ENCODE measurements at regions not wholly inside any gene's neighbourhood (a gene's known extent, or its start where the extent isn't known, plus 50 kb on each side); places are given as distances from the start of the nearest gene placed in this dataset.

DNA sequence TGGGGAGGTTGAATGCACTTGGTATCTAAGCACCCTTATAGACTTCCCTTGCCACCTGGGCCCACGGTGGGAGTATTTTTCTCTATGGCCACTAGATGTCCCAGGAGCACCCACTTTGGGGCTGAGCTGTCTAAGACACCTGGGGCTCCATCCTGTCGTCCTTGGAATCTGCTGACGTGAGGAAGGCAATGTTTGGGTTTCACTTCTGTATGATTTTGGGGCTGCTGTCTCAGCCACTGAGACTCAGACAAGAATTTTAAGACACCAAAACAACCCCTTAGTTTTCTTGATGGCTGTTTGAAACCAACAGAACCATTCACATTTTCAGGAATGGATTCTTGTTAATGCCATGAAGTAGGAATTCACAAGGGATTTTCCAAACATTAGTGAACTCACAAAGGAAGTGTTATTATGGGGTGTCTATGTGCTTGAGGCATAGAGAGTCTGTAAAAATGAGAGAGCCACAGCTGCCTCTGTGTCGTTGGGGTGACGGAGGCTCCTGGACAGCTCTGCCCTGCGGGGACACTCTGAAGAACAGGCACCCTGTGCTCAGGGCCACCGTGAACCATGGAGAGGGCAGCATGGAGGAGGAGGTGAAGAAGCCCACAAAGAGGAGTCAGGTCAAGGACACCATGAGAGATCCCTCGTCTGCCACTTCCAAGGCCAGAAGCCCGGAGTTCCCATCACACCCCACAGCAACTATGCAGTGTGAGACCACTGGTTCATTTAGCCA lies 106.8 kb upstream of the SPATA13 start:
- Histone ChIP-seq H3K27me3 (ENCODE audit: control insufficient read depth in 3 of 3, insufficient read depth in 3 of 3, low read length in 2 of 3) (no peaks in the 10 kb centered on the region), H3K27ac (ENCODE audit: low read depth in 1 of 2, low read length in 1 of 2) (peak overlapping the region in 1 of 2 donors; percentile 76), H3K9me3 (ENCODE audit: control insufficient read depth in 4 of 4, insufficient read depth in 3 of 4, low read length in 3 of 4) (no peaks in the 10 kb centered on the region), H3K36me3 (ENCODE audit: control insufficient read depth in 4 of 4, insufficient read depth in 4 of 4, low read length in 4 of 4) (no peaks in the 10 kb centered on the region), H3K4me1 (ENCODE audit: control insufficient read depth in 5 of 5, insufficient read depth in 5 of 5, low read length in 5 of 5) (peaks cover 0 to 23% (median 12%) of the 10 kb centered on the region in 5 donors), H3K9ac (ENCODE audit: insufficient read depth in 1 of 2, low read length in 2 of 2) (no peak overlapping the region), H3K4me3 (no peak overlapping the region)
- peak; percentile 55 to 75 (median 68) for DNase-seq
- WGBS, 2 donors: 54 to 56% methylated on average over 9 of the region's 9 CpGs
- peak; percentile 65 for ATAC-seq (ENCODE audit: insufficient read depth, low FRiP score)
- TF ChIP-seq, protein P1, sequence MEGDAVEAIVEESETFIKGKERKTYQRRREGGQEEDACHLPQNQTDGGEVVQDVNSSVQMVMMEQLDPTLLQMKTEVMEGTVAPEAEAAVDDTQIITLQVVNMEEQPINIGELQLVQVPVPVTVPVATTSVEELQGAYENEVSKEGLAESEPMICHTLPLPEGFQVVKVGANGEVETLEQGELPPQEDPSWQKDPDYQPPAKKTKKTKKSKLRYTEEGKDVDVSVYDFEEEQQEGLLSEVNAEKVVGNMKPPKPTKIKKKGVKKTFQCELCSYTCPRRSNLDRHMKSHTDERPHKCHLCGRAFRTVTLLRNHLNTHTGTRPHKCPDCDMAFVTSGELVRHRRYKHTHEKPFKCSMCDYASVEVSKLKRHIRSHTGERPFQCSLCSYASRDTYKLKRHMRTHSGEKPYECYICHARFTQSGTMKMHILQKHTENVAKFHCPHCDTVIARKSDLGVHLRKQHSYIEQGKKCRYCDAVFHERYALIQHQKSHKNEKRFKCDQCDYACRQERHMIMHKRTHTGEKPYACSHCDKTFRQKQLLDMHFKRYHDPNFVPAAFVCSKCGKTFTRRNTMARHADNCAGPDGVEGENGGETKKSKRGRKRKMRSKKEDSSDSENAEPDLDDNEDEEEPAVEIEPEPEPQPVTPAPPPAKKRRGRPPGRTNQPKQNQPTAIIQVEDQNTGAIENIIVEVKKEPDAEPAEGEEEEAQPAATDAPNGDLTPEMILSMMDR (IDR thresholded peaks at IDR 0.05; ENCODE audit: control extremely low read depth, extremely low read depth): peak; percentile 40

DNA sequence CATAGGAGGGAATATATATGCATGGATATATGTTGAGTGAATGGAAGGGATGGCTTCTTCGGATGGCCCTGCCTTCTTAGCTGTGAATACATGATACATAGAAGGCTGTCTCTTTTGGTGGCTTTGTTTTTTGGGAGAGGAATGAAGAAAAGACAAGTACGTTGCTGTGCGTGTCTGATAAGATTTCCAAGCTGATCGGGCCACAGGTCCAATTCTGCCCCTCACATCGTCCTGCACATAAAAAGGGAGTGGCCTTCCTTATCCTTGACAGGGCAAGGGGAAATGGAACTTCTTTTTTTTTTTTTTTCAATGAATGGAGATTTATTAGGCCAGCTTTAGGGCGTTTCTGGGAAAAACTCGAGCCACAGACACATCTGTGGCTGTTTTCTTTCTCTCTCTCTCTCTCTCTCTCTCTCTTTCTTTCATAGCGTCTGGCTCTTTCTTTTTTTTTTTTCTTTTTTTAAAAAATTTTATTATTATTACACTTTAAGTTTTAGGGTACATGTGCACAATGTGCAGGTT lies 103.8 kb upstream of the SPATA13 start:
- H3K27ac ChIP-seq (ENCODE audit: low read depth in 1 of 2, low read length in 1 of 2): no peak overlapping the region
- DNase-seq (no peak), ATAC-seq (ENCODE audit: insufficient read depth, low FRiP score) (no peak)
- TF ChIP-seq, protein P1 (IDR thresholded peaks at IDR 0.05; ENCODE audit: control extremely low read depth, extremely low read depth): no peak
- WGBS, 2 donors: 67 to 73% methylated on average over 8 of the region's 8 CpGs
- H3K4me3 ChIP-seq: no peak overlapping the region
- H3K9ac ChIP-seq (ENCODE audit: insufficient read depth in 1 of 2, low read length in 2 of 2): no peak overlapping the region
- peaks cover 0 to 12% (median 5%) of the 10 kb centered on the region in 5 donors for H3K4me1 ChIP-seq (ENCODE audit: control insufficient read depth in 5 of 5, insufficient read depth in 5 of 5, low read length in 5 of 5)
- no peaks in the 10 kb centered on the region for H3K27me3 ChIP-seq (ENCODE audit: control insufficient read depth in 3 of 3, insufficient read depth in 3 of 3, low read length in 2 of 3)
- H3K9me3 ChIP-seq (ENCODE audit: control insufficient read depth in 4 of 4, insufficient read depth in 3 of 4, low read length in 3 of 4): no peaks in the 10 kb centered on the region
- H3K36me3 ChIP-seq (ENCODE audit: control insufficient read depth in 4 of 4, insufficient read depth in 4 of 4, low read length in 4 of 4): no peaks in the 10 kb centered on the region

- ATAC-seq (ENCODE audit: insufficient read depth, low FRiP score): no peak
- 91 to 94% methylated on average over 2 of the region's 2 CpGs for WGBS, 2 donors
- Histone ChIP-seq H3K4me1 (ENCODE audit: control insufficient read depth in 5 of 5, insufficient read depth in 5 of 5, low read length in 5 of 5) (peaks cover 0 to 9% (median 0%) of the 10 kb centered on the region in 5 donors), H3K27me3 (ENCODE audit: control insufficient read depth in 3 of 3, insufficient read depth in 3 of 3, low read length in 2 of 3) (no peaks in the 10 kb centered on the region), H3K27ac (ENCODE audit: low read depth in 1 of 2, low read length in 1 of 2) (no peak overlapping the region), H3K9ac (ENCODE audit: insufficient read depth in 1 of 2, low read length in 2 of 2) (no peak overlapping the region), H3K9me3 (ENCODE audit: control insufficient read depth in 4 of 4, insufficient read depth in 3 of 4, low read length in 3 of 4) (no peaks in the 10 kb centered on the region), H3K4me3 (no peak overlapping the region), H3K36me3 (ENCODE audit: control insufficient read depth in 4 of 4, insufficient read depth in 4 of 4, low read length in 4 of 4) (no peaks in the 10 kb centered on the region)
- TF ChIP-seq, protein P1 (IDR thresholded peaks at IDR 0.05; ENCODE audit: control extremely low read depth, extremely low read depth): no peak
- no peak for DNase-seq
Observed at GRCh38 chr13:24060993-24061392, 99.5 kb upstream of the SPATA13 start.

All from lung (tissue), 11 donors.